GM12878 (cell line): ENCODE measurements at regions not wholly inside any gene's neighbourhood (a gene's known extent, or its start where the extent isn't known, plus 50 kb on each side); places are given as distances from the start of the nearest gene placed in this dataset.

Experiments
- ATAC-seq: fragments of 200-7000 bp; cut with Tn5 transposase; 3 replicates; pipeline ENCODE4 v1.9.1; 2020; ENCODE audit warnings: mild to moderate bottlenecking, moderate library complexity
- BruUV-seq: library from RNA; stranded (reverse); fragments of 400-500 nt; replicated peaks from 2 replicates; lab custom pipeline; 2021; lab: Mats Ljungman, UMichigan
- CTCF ChIA-PET: fragments of 300-600 bp; sonication (Branson Sonifier 250); formaldehyde crosslinking; extraction: SDS; loops from one replicate; lab custom pipeline; 2021; ENCODE audit warnings: inconsistent platforms; lab: Yijun Ruan, JAX
- POLR2A ChIA-PET: fragments of 350-600 bp; formaldehyde crosslinking; extraction: SDS; loops from one replicate; lab custom pipeline; 2021; ENCODE audit warnings: inconsistent platforms; lab: Charles Lee
- RAD21 ChIA-PET: fragments of 300-600 bp; sonication (Branson Sonifier 250); formaldehyde crosslinking; loops from one replicate; lab custom pipeline; 2023; ENCODE audit warnings: antibody characterized with exemption; ENCODE audit not compliant: unreplicated experiment; lab: Charles Lee
- SMC1A ChIA-PET: fragments of 300-600 bp; sonication (Branson Sonifier 250); formaldehyde crosslinking; loops from one replicate; lab custom pipeline; 2023; ENCODE audit not compliant: unreplicated experiment, uncharacterized antibody; lab: Charles Lee
- DNase-seq: peaks from one replicate; pipeline ENCODE4 v3.0.0-alpha.2; 2011; ENCODE audit warnings: low read depth, low spot score
- FAIRE-seq: peaks from 3 replicates; lab custom pipeline; 2011; peaks lifted over from hg19 to GRCh38; lab: Jason Lieb, UNC
- H2AFZ ChIP-seq: 2 replicates; pipeline ENCODE4 v1.6.0; 2011; ENCODE audit warnings: low read depth, low read length, control low read depth; ENCODE audit not compliant: control insufficient read depth
- H3K27ac ChIP-seq: 2 replicates; pipeline ENCODE4 v1.5.1; 2011; ENCODE audit warnings: control low read depth; ENCODE audit not compliant: control insufficient read depth, insufficient read depth
- H3K27me3 ChIP-seq, 2 experiments: replicated peaks in 1 of 2; 2 replicates each; pipeline versions ENCODE4 v1.6.0 to v1.6.1; 2011; ENCODE audit warnings: low read length in 1 of 2; ENCODE audit not compliant: control insufficient read depth in 2 of 2, insufficient read depth in 2 of 2
- H3K36me3 ChIP-seq, 2 experiments: 2 replicates each; pipeline ENCODE4 v1.5.1; 2011; ENCODE audit warnings: low read length in 1 of 2; ENCODE audit not compliant: control insufficient read depth in 2 of 2, insufficient read depth in 2 of 2
- H3K4me1 ChIP-seq: 2 replicates; pipeline ENCODE4 v1.6.1; 2011; ENCODE audit warnings: mild to moderate bottlenecking, low read length, moderate library complexity, mixed read lengths; ENCODE audit not compliant: control insufficient read depth, insufficient read depth
- H3K4me2 ChIP-seq: 2 replicates; pipeline ENCODE4 v1.6.0; 2011; ENCODE audit warnings: control low read depth; ENCODE audit not compliant: control insufficient read depth, insufficient read depth
- H3K4me3 ChIP-seq: fragments of 200-600 bp; sonication (generic); 2 replicates; pipeline ENCODE4 v1.5.1; 2016
- H3K79me2 ChIP-seq: 2 replicates; pipeline ENCODE4 v1.6.0; 2011; ENCODE audit warnings: low read length; ENCODE audit not compliant: control insufficient read depth, insufficient read depth
- H3K9ac ChIP-seq: 2 replicates; pipeline ENCODE4 v1.8.0; 2011; ENCODE audit warnings: low read length, control low read depth, mixed read lengths; ENCODE audit not compliant: control insufficient read depth, insufficient read depth
- H3K9me3 ChIP-seq: replicated peaks from 3 replicates; pipeline ENCODE4 v1.5.1; 2011; ENCODE audit warnings: mild to moderate bottlenecking, low read length; ENCODE audit not compliant: control insufficient read depth, insufficient read depth
- H4K20me1 ChIP-seq: 2 replicates; pipeline ENCODE4 v1.6.0; 2011; ENCODE audit not compliant: control insufficient read depth, insufficient read depth
- CEBPB ChIP-seq, 2 experiments: fragments of 150-350 bp in 1 of 2; IDR thresholded peaks; 2 replicates each; pipeline ENCODE4 v1.6.1; 2012 to 2014; ENCODE audit warnings: low read depth in 2 of 2, low read length in 2 of 2, borderline replicate concordance in 1 of 2, inconsistent platforms in 1 of 2
- CHD1 ChIP-seq: IDR thresholded peaks from 2 replicates; pipeline ENCODE4 v1.6.1; 2012; ENCODE audit warnings: low read depth, low read length, improper control_type of control experiment
- ESRRA ChIP-seq: IDR thresholded peaks from 2 replicates; pipeline ENCODE4 v1.6.1; 2012; ENCODE audit warnings: mild to moderate bottlenecking, low read length, improper control_type of control experiment
- FOXM1 ChIP-seq: IDR thresholded peaks from 2 replicates; pipeline ENCODE4 v1.6.1; 2012; ENCODE audit warnings: low read depth, mild to moderate bottlenecking, inconsistent platforms, low read length, moderate library complexity
- HCFC1 ChIP-seq: fragments of 150-350 bp; IDR thresholded peaks from 2 replicates; pipeline ENCODE4 v1.6.1; 2014; ENCODE audit warnings: low read length
- MEF2B ChIP-seq: fragments of 450-650 bp; IDR thresholded peaks from 2 replicates; pipeline ENCODE4 v1.6.1; 2018; ENCODE audit warnings: mild to moderate bottlenecking, moderate library complexity; ENCODE audit not compliant: partially characterized antibody, poor library complexity, severe bottlenecking
- PAX8 ChIP-seq: fragments of 450-650 bp; IDR thresholded peaks from 2 replicates; pipeline ENCODE4 v1.6.1; 2017; ENCODE audit warnings: mild to moderate bottlenecking, moderate library complexity
- RAD21 ChIP-seq: IDR thresholded peaks from 2 replicates; pipeline ENCODE4 v1.6.1; 2011; ENCODE audit warnings: mild to moderate bottlenecking, low read depth, low read length, moderate library complexity; ENCODE audit not compliant: insufficient read depth
- SMAD5 ChIP-seq: IDR thresholded peaks from 2 replicates; pipeline ENCODE4 v1.6.1; 2016; ENCODE audit warnings: antibody characterized with exemption, low read depth
- SMC3 ChIP-seq: IDR thresholded peaks from 2 replicates; pipeline ENCODE4 v1.6.1; 2011; ENCODE audit warnings: low read length, improper control_type of control experiment, borderline replicate concordance
- SP1 ChIP-seq: IDR thresholded peaks from one replicate; pipeline ENCODE4 v1.6.1; 2011; ENCODE audit warnings: low read depth, low read length
- TCF7 ChIP-seq: IDR thresholded peaks from 2 replicates; pipeline ENCODE4 v1.6.1; 2014; ENCODE audit warnings: antibody characterized with exemption, borderline replicate concordance
- WGBS: methylation state at CpG from one replicate; pipeline ENCODE4 v1.1.6; 2016; ENCODE audit warnings: low lambda C conversion rate; ENCODE audit not compliant: insufficient replicate concordance, insufficient coverage; ENCODE audit errors: missing lambda C conversion rate; 5-methylcytosine and 5-hydroxymethylcytosine counted together
- in situ Hi-C: fragments of 300-500 bp; cut with MboI; formaldehyde crosslinking; loops from 9 replicates; pipeline ENCODE4 v1.14.3; 2018; ENCODE audit warnings: mixed read lengths
- intact Hi-C: fragments of 100-400 bp; cut with micrococcal nuclease; formaldehyde crosslinking; loops from one replicate; pipeline ENCODE4 v1.14.2; 2022; ENCODE audit not compliant: unreplicated experiment
- TF ChIP-seq, protein P1 (sequence below): fragments of 450-650 bp; IDR thresholded peaks from 2 replicates; pipeline ENCODE4 v1.6.1; 2018; ENCODE audit warnings: mild to moderate bottlenecking, low read depth, moderate library complexity; ENCODE audit not compliant: partially characterized antibody
- TF ChIP-seq, protein P2 (sequence below): IDR thresholded peaks from 2 replicates; pipeline ENCODE4 v1.6.1; 2011; ENCODE audit warnings: borderline replicate concordance, low read depth, mild to moderate bottlenecking, moderate library complexity, low read length; ENCODE audit not compliant: insufficient read depth, poor library complexity, severe bottlenecking
- TF ChIP-seq, protein P3 (sequence below): fragments of 450-650 bp; IDR thresholded peaks from 2 replicates; pipeline ENCODE4 v1.6.1; 2017; ENCODE audit warnings: mild to moderate bottlenecking, moderate library complexity

DNA sequence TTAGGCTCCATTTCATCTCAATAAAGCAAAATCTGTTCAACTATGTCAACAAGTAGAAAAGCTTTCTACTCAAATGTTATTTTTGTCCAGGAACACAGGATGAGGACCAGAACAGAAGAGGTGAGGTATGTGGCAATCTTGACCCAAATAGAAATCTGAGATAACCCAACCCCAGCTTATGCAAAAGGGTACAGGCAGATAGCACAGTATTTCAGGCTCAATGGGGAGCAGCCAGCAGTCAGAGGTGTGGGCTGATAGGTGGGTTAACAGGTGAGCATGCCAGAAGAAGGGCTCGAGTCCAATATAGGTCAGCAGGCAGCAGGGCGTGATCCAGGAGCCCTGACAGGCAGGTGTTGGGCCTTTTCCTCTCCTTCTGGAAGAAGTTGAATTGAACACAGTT lies 281.2 kb upstream of the NR2F2 start:
- H3K4me3 ChIP-seq, result no peak overlapping the region
- no peaks in the 10 kb centered on the region for H4K20me1 ChIP-seq
- BruUV-seq, result no TSS peak
- SMC1A ChIA-PET, result interaction anchor here (0.6 to 4.6 kb wide), 7 partner anchors 8 to 1775 kb away, joined by 3 to 46 read pairs (median 7); no protein-coding TSS in a partner anchor
- no peak for FAIRE-seq
- peak overlapping the region; percentile 24; the same call in 1 of the 2 replicates for H2AFZ ChIP-seq
- H3K36me3 ChIP-seq, result no peaks in the 10 kb centered on the region
- H3K27me3 ChIP-seq, result no peaks in the 10 kb centered on the region
- no peak overlapping the region for H3K9ac ChIP-seq
- peaks cover 10% of the 10 kb centered on the region; the same call in 2 of the 3 replicates for H3K9me3 ChIP-seq
- in situ Hi-C loops, result no loop called here
- no peak for ATAC-seq
- CTCF ChIA-PET, result interaction anchor here (0.9 to 2.8 kb wide), 5 partner anchors 8 to 278 kb away, joined by 3 to 13 read pairs (median 10); no protein-coding TSS in a partner anchor
- DNase-seq, result no peak
- H3K79me2 ChIP-seq, result no peaks in the 10 kb centered on the region
- WGBS, result 55% methylated on average over 2 of the region's 2 CpGs
- POLR2A ChIA-PET, result interaction anchor here (1.1 kb wide), 1 partner anchor 9 kb away, joined by 4 read pairs; no protein-coding TSS in a partner anchor
- H3K4me2 ChIP-seq, result no peak overlapping the region
- no peak overlapping the region for H3K27ac ChIP-seq
- intact Hi-C loops, result no loop called here
- RAD21 ChIA-PET, result interaction anchor here (2.8 kb wide), 1 partner anchor 10 kb away, joined by 14 read pairs; no protein-coding TSS in a partner anchor
- peaks cover 11% of the 10 kb centered on the region for H3K4me1 ChIP-seq
- TF ChIP-seq PAX8 (no peak), SMC3 (no peak), SMAD5 (no peak), SP1 (no peak), FOXM1 (no peak), MEF2B (no peak), TCF7 (no peak), CHD1 (no peak), ESRRA (no peak), RAD21 (no peak), HCFC1 (no peak), CEBPB (IDR thresholded peaks at IDR 0.05; ENCODE audit: borderline replicate concordance in 1 of 2, low read depth in 2 of 2, low read length in 2 of 2) (no peak)
- TF ChIP-seq, protein P1, sequence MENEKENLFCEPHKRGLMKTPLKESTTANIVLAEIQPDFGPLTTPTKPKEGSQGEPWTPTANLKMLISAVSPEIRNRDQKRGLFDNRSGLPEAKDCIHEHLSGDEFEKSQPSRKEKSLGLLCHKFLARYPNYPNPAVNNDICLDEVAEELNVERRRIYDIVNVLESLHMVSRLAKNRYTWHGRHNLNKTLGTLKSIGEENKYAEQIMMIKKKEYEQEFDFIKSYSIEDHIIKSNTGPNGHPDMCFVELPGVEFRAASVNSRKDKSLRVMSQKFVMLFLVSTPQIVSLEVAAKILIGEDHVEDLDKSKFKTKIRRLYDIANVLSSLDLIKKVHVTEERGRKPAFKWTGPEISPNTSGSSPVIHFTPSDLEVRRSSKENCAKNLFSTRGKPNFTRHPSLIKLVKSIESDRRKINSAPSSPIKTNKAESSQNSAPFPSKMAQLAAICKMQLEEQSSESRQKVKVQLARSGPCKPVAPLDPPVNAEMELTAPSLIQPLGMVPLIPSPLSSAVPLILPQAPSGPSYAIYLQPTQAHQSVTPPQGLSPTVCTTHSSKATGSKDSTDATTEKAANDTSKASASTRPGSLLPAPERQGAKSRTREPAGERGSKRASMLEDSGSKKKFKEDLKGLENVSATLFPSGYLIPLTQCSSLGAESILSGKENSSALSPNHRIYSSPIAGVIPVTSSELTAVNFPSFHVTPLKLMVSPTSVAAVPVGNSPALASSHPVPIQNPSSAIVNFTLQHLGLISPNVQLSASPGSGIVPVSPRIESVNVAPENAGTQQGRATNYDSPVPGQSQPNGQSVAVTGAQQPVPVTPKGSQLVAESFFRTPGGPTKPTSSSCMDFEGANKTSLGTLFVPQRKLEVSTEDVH, result no peak
- TF ChIP-seq, protein P2, sequence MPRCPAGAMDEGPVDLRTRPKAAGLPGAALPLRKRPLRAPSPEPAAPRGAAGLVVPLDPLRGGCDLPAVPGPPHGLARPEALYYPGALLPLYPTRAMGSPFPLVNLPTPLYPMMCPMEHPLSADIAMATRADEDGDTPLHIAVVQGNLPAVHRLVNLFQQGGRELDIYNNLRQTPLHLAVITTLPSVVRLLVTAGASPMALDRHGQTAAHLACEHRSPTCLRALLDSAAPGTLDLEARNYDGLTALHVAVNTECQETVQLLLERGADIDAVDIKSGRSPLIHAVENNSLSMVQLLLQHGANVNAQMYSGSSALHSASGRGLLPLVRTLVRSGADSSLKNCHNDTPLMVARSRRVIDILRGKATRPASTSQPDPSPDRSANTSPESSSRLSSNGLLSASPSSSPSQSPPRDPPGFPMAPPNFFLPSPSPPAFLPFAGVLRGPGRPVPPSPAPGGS, result no peak
- TF ChIP-seq, protein P3, sequence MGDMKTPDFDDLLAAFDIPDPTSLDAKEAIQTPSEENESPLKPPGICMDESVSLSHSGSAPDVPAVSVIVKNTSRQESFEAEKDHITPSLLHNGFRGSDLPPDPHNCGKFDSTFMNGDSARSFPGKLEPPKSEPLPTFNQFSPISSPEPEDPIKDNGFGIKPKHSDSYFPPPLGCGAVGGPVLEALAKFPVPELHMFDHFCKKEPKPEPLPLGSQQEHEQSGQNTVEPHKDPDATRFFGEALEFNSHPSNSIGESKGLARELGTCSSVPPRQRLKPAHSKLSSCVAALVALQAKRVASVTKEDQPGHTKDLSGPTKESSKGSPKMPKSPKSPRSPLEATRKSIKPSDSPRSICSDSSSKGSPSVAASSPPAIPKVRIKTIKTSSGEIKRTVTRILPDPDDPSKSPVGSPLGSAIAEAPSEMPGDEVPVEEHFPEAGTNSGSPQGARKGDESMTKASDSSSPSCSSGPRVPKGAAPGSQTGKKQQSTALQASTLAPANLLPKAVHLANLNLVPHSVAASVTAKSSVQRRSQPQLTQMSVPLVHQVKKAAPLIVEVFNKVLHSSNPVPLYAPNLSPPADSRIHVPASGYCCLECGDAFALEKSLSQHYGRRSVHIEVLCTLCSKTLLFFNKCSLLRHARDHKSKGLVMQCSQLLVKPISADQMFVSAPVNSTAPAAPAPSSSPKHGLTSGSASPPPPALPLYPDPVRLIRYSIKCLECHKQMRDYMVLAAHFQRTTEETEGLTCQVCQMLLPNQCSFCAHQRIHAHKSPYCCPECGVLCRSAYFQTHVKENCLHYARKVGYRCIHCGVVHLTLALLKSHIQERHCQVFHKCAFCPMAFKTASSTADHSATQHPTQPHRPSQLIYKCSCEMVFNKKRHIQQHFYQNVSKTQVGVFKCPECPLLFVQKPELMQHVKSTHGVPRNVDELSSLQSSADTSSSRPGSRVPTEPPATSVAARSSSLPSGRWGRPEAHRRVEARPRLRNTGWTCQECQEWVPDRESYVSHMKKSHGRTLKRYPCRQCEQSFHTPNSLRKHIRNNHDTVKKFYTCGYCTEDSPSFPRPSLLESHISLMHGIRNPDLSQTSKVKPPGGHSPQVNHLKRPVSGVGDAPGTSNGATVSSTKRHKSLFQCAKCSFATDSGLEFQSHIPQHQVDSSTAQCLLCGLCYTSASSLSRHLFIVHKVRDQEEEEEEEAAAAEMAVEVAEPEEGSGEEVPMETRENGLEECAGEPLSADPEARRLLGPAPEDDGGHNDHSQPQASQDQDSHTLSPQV, result no peak
